NB4 (cell line): ENCODE measurements at regions not wholly inside any gene's neighbourhood (a gene's known extent, or its start where the extent isn't known, plus 50 kb on each side); places are given as distances from the start of the nearest gene placed in this dataset.

Experiments used
- DNase-seq: peaks from one replicate; pipeline ENCODE4 v3.0.0; 2010; ENCODE audit warnings: low read depth
- H3K4me3 ChIP-seq: one replicate; pipeline ENCODE4 v1.5.1; 2011; ENCODE audit warnings: mild to moderate bottlenecking, low read depth, low read length, moderate library complexity
- CTCF ChIP-seq: IDR thresholded peaks from one replicate; pipeline ENCODE4 v1.5.1; 2012; ENCODE audit warnings: low read depth, low read length
- MAX ChIP-seq: IDR thresholded peaks from 2 replicates; pipeline ENCODE4 v1.6.1; 2011; ENCODE audit warnings: low read depth, low read length
- MYC ChIP-seq: IDR thresholded peaks from 2 replicates; pipeline ENCODE4 v1.6.1; 2011; ENCODE audit warnings: low read depth, low read length
- POLR2A ChIP-seq: IDR thresholded peaks from 2 replicates; pipeline ENCODE4 v1.6.1; 2011; ENCODE audit warnings: mild to moderate bottlenecking; ENCODE audit not compliant: insufficient read length; ENCODE audit errors: extremely low read depth

DNA sequence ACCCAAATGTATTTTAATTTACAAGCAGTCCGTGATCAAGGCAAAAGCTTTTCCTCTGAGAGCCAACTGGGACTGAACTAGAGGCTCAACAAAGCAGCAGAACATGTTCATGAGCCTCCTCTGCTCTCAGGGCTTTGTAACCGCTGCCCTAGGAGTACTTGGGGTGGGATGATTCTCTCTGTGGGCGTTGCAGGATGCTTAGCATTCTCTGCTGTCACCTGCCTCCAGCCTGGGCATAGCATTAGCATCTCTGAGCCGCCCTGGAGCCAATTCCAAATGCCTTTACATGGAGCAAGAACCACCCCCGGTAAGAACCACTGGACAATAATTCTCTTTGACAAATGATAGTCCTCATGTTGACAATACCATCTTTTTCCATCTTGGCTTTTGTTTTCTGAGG lies 237.6 kb upstream of the CDH4 start:
- TF ChIP-seq MYC: no peak
- no peak for TF ChIP-seq MAX
- TF ChIP-seq POLR2A: no peak
- no peak for TF ChIP-seq CTCF
- DNase-seq: no peak
- no peak overlapping the region for H3K4me3 ChIP-seq

DNA sequence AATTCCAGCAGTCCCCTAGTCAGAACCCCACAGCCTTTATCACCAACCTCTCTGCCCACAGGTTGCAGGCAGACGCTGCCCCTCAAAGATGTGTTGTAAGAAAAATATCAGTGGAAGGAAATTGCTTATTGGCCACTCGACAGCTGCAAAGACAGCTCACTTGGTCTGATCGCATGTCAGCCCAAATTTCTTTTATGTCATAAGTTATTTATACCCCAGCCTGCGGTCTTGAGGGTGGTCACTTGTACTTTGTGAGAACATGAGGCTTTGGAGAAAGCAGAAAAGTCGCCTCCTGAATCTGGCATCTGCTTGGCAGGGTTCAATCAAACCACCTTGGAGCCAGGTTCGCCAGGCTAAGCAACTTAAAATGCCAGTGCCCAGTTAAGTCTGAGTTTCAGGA lies 236.5 kb upstream of the CDH4 start:
- no peak overlapping the region for H3K4me3 ChIP-seq
- no peak for DNase-seq
- TF ChIP-seq POLR2A (no peak), MAX (no peak), MYC (no peak), CTCF (no peak)

- TF ChIP-seq MAX: no peak
- no peak overlapping the region for H3K4me3 ChIP-seq
Observed at GRCh38 chr20:61019322-61019721, 232.7 kb upstream of the CDH4 start.

DNA sequence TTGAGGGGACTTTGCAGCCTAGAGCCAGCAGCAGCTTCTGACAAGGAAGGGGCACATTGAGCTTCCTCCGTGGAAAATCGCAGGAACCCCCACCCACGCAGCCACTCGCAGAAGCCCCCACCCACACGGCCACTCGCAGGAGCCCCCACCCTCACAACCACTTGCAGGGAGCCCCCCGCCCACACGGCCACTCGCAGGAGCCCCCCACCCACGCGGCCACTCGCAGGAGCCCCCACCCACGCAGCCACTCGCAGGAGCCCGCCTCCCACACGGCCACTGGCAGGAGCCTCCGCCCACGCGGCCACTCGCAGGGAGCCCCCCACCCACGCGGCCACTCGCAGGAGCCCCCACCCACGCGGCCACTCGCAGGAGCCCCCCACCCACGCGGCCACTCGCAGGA lies 228.4 kb upstream of the CDH4 start:
- DNase-seq: no peak
- no peak overlapping the region for H3K4me3 ChIP-seq
- TF ChIP-seq MYC: no peak
- no peak for TF ChIP-seq POLR2A
- TF ChIP-seq MAX: no peak
- TF ChIP-seq CTCF: no peak

More at GRCh38 chr20:61019322-61019721, 232.7 kb upstream of the CDH4 start:
- DNase-seq: no peak

DNA sequence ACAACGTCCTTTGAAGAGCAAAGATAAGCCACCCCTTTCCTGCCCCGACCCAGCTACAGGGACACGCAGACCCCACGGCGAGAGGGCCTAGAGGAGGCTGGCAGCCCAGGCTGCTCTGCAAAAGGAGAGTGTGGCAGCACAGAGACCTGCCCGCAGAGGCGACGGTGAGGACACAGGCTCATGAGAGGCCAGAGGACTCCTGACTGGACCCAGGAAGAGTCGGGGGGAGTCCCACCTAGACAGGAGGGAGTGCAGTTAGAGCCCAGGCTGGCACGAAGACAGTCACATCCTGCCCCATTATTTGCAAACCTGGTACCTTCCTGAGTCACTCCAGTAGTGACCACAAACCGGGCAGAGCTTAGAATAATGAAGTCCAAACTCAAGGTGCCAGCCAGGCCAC lies 227.7 kb upstream of the CDH4 start:
- TF ChIP-seq POLR2A (no peak), MYC (no peak), MAX (no peak), CTCF (no peak)
- no peak overlapping the region for H3K4me3 ChIP-seq
- no peak for DNase-seq

GRCh38 chr20:61025536-61025935 lies 226.5 kb upstream of the CDH4 start:
- H3K4me3 ChIP-seq: no peak overlapping the region
- no peak for DNase-seq
- TF ChIP-seq MYC: no peak
- TF ChIP-seq CTCF: no peak
- no peak for TF ChIP-seq MAX
- no peak for TF ChIP-seq POLR2A
